ENCODE measurements at regions not wholly inside any gene's neighbourhood (a gene's known extent, or its start where the extent isn't known, plus 50 kb on each side); places are given as distances from the start of the nearest gene placed in this dataset.
A peak's percentile ranks its signal among the peaks of the same experiment; 100 is the strongest.

DNA sequence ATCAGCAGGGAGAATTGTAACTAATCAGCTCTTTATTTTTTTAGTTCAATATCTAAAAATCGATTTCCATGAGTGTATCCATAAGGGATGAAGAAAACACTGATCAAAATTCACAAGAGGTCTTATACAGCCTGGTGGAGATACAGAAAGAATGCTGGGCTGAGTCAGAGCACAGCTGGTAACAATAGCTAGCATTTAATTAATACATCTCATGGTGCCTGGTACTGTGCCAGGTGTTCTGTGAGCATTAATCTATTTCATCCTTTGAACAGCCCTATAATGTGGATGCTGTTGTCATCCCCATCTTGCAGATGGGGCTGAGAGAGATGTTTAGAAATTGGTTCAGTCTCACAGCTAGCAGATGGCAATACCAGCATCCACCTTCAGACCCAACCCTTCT, 250.9 kb upstream of the RPS6KA3 start:
- peak; percentile 7 for DNase-seq

- DNase-seq, result no peak
Observed at GRCh38 chrX:20515841-20516461, 249.2 kb upstream of the RPS6KA3 start.

GRCh38 chrX:20514358-20514757, 247.6 kb upstream of the RPS6KA3 start:
- DNase-seq, result no peak

DNA sequence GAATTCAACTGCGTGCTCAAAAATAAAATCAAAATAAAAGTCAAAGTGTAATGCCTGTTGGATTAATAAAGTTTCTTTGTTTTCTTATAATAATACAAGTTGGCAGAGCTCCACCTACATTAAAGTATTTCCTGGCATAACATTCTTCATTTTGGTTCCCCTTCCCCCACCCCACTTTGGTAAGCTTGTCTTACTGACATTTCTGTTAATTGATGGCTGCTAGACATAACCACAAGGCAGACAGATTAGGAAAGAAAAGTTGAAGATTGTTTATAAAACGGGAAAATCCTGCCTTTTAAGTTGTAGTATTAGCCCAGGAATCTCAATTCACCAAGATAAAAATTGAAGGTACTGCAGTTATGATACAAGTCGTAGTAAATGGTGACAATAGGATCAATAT, 246.5 kb upstream of the RPS6KA3 start:
- DNase-seq, result no peak

DNA sequence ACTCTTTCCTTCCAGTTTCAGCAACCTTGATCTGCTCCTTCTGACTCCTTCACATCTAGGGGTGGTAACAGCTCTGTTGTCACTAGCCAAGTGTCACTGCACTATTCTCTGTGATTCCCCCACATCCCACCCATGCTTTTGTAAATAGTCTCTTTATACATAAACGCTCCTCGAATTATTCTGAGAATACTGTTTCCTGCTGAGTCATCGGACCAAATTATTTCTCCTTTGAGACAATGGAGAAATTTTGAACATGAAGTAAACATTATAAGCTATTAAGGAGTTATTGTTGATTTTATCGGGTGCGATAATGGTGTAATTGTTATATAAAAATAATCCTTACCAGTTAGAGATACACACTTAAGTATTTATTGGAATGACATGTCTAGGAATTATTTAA, 245.1 kb upstream of the RPS6KA3 start:
- DNase-seq, result no peak

- no peak for DNase-seq
Observed at GRCh38 chrX:20507901-20508620, 241.4 kb upstream of the RPS6KA3 start.

DNA sequence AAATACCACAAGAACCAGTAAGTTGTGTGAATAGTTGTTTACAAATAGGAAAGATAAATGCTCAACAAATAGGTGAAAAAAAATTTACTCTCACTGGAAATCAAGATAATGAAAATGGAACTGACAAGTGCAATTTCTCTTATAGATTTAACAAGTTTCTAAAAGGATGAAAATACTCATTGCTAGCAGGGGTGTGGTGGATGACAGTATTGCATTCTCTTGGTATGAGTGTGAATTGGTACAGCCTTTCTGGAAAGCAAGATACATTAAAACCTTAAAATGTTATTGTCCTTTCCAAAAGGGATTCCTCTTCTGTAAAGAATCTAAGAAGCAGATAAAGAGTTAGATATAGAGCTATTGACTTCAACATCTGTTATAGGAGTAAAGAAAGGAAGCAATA, 240.0 kb upstream of the RPS6KA3 start:
- DNase-seq, result no peak

DNA sequence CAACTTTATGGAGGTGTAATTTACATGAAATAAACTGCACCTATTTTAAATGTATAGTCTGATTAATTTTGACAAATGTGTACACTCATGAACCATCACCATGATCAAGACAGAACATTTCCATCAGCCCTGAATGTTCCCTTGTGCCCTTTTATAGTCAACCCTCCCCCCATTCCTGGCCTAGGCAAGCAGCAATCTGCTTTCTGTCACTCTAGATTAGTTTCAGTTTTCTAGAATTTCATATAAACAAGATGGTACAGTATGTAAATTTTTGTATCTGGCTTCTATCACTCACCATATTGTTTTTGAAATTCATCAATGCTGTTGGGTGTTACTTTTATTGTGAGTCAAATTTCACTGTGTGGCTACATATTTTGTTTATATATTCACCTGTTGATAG, 234.2 kb upstream of the RPS6KA3 start:
- DNase-seq, result peak; percentile 13

DNA sequence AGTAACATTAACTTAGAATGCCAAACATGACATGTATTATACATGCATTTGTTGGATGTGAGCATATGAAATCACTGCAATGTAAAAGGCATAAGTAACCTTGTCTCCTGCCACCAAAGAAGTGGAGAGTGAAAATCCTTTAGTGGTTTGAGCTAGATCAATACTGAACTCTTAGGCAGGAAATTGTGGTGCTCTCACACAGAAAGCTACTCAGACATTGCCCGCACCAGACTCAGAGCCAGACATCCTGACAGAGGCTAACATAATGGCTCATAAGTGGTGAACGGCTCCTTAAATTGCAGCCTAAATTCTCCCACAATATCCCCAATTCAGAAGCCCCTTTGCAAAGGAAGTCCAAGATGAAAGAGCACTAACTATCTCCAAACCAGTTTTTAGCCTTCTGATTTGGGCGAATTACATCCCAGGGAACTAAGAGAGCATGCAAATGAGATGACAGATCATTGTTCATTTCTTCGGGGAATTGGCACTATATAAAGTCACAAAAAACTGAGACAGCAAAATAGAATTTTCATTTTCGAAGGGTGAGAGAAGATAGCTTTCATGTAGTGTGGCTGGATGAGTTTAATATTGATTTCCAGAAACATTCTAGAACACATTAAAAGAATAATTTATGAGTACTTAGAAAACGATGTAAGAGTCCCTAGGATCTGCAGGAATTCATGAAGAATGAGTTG, 233.6 kb upstream of the RPS6KA3 start:
- DNase-seq, result no peak

DNA sequence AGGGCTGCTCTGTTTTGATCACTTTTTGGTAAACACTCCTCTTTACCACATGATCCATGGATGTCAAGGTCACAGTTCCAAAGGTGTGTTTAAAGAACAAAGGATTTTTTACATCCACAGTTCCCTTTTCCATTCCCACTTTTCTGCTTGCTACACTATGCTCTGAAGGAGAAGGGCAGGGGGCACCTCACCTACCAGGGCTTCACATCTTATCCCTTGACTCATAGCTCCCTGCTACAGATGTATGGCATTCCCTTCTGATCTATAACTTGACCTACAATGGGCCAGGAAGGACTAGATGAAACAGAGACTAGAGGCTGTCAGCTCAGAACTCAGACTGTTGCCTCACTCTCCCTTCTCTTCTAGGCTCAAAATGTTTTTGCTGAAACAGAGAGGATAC, 233.1 kb upstream of the RPS6KA3 start:
- DNase-seq, result no peak

DNA sequence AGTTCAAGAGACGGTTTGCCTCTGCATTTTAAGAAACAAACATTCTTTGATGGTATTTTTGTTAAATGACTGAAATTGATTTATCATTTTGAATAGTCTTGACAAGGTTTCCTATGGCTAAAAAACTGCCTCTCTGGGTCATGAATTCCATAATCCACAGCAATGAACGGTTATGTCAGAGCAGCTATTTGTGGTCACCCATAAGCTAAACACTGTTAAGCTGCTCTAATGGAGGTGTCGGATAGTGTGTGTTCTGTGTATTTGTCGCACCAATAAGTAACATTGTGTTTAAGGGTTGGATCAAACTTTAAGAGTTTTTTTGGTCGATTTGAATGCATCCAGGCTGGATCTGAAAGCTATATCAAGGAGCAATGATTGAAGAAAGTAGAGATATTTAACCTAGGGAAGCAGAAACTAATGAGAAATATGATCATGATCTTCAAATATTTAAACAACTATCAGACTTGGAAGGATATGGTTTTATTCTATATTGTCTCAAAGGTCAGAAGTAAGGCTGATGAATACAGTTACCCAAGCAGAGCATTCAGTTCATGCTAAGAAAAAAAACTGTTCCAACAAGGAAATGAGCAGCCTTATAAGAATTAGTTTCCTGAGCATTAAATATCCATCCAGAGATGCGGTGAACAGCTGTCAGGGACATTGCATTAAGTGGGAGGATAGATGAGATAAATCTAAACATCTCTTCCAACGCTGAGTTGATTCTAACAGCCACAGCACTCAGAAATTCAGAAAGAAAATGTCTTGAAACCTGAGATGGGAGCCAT, 232.3 kb upstream of the RPS6KA3 start:
- DNase-seq, result no peak

- DNase-seq, result no peak
Observed at GRCh38 chrX:20495575-20495974, 228.9 kb upstream of the RPS6KA3 start.

DNA sequence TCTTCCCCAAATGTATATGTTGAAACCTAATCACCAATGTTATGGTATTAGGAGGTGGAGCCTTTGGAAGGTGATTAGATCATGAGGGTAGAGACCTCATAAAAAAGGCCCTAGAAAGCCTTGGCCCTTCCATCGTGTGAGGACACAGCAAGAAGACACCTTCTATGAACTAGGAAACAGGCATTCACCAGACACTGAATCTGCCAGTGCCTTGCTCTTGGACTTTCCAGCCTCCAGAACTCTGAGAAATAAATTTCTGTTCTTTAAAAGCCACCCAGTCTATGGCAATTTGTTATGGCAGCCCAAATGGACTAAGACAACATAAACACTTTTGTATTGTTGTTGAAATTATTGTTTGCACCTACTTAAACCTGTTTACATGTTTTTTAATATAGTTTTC, 221.8 kb upstream of the RPS6KA3 start:
- DNase-seq, result no peak

DNA sequence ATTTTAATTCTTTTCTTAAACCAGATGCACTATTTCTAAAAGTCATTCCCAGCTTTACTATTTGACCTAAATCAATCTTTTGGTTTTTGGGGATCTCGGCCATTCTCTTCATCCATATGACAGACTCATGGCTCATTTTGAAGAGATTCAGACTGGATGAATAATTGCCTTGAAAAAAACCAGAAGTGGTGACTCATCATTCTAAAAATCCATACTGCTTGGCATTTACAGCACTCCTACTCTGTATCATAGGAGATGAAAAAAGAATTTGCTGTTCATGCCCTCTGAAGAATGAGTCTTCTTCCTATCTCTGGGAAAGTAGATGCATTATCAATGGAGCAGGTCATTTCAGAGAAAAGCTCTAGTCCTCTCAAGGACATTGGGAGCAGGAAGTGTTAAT, 220.5 kb upstream of the RPS6KA3 start:
- DNase-seq, result no peak

DNA sequence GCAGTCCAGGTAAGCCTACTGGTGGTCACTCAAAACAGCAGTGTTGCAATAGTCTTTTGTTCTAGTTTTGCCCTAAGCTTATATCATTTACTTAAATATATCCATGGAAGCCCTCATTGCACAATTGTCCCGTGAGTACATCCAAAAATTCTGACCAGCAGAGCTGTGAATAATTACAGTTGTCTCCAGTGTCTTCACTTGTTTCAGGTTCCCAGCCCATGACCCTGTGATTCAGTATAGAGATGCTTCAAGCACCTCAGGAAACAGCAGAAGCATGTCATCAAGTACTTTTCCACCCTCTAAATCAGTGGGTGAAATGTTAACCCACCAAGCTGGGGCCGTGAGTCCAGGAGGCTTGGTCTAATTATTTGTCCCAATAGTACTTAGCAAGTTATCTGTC, 214.9 kb upstream of the RPS6KA3 start:
- no peak for DNase-seq

GRCh38 chrX:20479896-20480295, 213.2 kb upstream of the RPS6KA3 start:
- DNase-seq, result no peak

DNA sequence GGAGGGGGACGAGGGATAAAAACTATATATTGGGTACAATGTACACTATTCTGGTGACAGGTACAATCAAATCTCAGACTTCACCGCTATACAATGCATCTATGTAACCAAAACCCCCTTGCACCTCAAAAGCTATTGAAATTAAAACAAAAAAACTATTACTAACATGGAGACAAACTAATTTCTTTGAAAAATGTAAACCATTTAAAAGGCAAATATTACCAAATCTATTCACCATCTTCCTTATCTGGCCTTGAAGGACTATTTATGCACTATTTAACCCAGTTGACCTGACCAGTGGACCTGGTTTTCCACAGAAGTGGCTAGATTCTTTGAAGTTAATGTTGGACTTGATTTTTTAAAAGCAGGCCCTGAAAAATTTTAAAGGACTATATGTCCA, 212.3 kb upstream of the RPS6KA3 start:
- DNase-seq, result no peak

- peak; percentile 76 for DNase-seq
Observed at GRCh38 chrX:20477836-20478524, 211.3 kb upstream of the RPS6KA3 start.

GRCh38 chrX:20477219-20477618, 210.5 kb upstream of the RPS6KA3 start:
- DNase-seq, result no peak

- no peak for DNase-seq
Observed at GRCh38 chrX:20472620-20473258, 206.0 kb upstream of the RPS6KA3 start.

- DNase-seq, result no peak
Observed at GRCh38 chrX:20472148-20472547, 205.4 kb upstream of the RPS6KA3 start.

DNA sequence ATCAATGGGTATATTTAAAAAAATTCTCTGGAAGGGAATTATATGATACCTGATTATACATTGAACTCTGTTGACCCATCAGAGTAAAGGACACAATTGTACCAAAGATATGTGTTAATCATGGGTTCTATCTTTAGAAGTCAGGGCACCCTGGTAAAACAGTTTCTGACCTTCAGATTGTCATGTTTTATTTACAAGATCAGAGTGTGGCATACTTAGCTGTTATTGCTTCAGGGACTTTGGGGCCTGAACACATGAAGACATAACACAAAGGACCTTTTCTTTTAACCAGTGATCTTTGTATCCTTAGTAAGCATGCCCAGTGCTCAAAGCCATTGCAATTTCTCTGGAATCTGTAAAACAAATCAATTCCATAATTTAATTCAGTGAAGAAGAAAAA, 204.8 kb upstream of the RPS6KA3 start:
- DNase-seq, result no peak

Measured in NCI-H2171 treated with DMSO at 0.1 percent for 48 hours (cell line).